ENCODE measurements at regions not wholly inside any gene's neighbourhood (a gene's known extent, or its start where the extent isn't known, plus 50 kb on each side); places are given as distances from the start of the nearest gene placed in this dataset.

DNA sequence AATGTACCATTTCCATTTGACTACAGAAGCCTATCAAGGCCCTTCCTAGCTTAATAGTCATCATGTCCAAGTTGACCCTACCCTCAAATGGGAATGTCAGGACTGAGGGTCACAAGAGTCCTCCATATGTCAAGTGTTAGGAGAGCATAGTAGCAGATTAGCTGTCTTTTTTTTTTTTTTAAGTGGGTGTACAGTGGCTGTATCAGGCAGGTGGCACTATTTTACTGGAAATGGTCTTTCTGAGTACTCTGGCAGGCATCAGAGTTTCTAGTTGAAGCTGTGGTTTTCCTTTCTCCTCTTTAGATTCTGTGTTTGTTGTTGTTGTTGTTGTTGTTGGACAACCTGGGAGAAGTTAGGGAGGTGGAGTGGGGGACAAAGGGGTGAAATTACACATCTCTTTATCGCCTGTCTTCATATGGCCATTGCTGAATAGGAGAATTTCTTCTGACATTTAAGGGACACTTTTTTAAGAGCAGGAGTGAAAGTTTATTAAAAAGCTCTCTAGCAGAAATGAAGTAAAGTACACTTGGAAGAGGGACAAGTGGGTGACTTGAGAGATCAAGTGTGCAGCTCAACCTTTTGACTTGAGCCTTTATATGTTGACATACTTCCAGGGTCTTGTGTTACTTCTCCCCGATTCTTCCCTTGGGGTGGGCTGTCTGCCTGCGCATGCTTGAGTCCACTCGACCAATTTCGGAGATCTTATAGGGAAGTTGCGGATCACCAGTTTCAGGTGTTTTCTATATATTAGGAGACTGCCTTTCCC lies 104.1 kb upstream of the FOXP2 start:
- TF ChIP-seq POLR2AphosphoS5 (IDR thresholded peaks at IDR 0.05; ENCODE audit: low read depth, low read length): no peak
- no peak for TF ChIP-seq POLR2A (IDR thresholded peaks at IDR 0.05; ENCODE audit: low read depth, low read length)

All from GM12891 (cell line).